ENCODE measurements at regions not wholly inside any gene's neighbourhood (a gene's known extent, or its start where the extent isn't known, plus 50 kb on each side); places are given as distances from the start of the nearest gene placed in this dataset.

DNA sequence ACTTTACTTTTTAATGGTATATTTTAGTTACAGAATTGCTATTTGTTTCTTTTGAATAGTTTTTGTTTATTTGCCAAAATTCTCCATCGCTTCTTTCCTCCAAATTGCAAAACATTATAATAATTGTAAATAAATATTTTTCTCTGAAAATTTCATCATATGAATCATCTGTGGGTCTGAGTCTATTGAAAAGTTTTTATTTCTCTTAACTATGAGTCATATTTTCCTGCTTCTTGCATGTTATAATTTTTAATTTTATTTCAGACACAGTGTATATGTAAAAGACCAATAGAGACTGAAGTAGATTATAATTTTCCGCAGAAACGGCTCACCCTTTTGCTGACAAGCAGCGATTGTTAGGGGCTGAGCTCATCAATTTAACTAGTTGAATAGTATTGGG lies 279.1 kb upstream of the IL12B start:
- Mint-ChIP-seq H3K27me3 (ENCODE audit: low read depth) (peaks cover 7% of the 10 kb centered on the region), H3K4me1 (ENCODE audit: low read depth) (peaks cover 23% of the 10 kb centered on the region), H3K9me3 (no peaks in the 10 kb centered on the region), H3K36me3 (ENCODE audit: insufficient read depth) (no peaks in the 10 kb centered on the region), H3K4me3 (no peak overlapping the region)
- no peak for DNase-seq
- no peak for ATAC-seq

DNA sequence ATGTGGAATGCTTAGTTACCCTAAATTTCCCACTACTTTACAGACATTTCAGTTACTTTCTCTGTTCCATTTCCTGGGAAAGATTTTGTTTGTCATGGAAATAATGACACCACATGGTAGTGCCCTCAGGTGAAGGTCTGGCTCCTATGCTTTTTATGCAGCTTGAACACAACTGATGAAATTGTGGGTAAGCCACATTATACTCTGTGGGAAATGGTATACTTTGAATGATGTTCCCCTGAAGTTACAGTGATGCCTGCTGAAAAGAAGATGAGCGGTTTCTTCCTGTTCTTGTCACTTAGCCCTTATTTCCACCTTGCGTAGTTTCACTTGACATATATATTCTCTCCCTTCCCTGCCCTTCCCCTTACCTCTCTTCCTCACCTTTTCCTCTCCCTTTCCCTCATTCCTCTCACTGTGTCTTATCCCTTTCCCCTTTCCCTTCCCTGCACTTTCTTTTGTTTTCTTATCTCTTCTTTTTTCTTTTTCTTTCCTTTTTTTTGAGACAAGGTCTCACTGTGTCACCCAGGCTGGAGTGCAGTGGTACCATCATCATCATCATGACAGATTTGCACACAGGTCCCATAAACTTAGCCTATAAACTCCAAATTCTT lies 280.8 kb upstream of the IL12B start:
- Mint-ChIP-seq H3K4me1 (ENCODE audit: low read depth) (peaks cover 23% of the 10 kb centered on the region), H3K4me3 (no peak overlapping the region), H3K9me3 (no peaks in the 10 kb centered on the region), H3K27me3 (ENCODE audit: low read depth) (peaks cover 7% of the 10 kb centered on the region), H3K36me3 (ENCODE audit: insufficient read depth) (no peaks in the 10 kb centered on the region)
- ATAC-seq = no peak
- no peak for DNase-seq

DNA sequence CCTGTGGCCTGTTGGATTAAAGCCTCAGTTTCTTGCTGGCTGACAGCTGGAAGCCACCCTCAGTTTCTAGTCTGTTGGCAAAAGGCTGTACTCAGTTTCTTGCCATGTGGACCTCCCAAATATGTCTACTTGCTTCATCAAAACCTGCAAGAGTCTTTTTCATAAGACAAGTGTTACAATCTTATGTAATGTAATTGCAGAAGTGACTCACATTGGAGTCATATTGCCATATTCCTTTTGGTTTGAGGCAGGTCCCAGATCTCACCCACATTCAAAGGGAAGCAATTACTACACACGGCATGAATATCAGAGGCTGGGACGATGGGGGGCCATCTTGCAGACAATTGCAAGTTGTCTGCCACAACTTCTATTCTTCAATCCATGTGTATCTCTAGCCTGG lies 286.7 kb upstream of the IL12B start:
- H3K4me1 Mint-ChIP-seq (ENCODE audit: low read depth) = no peaks in the 10 kb centered on the region
- H3K27me3 Mint-ChIP-seq (ENCODE audit: low read depth) = peaks cover 4% of the 10 kb centered on the region
- H3K36me3 Mint-ChIP-seq (ENCODE audit: insufficient read depth) = peaks cover under 1% of the 10 kb centered on the region
- H3K4me3 Mint-ChIP-seq = no peak overlapping the region
- DNase-seq (no peak), ATAC-seq (no peak)
- peaks cover 6% of the 10 kb centered on the region for H3K9me3 Mint-ChIP-seq

DNA sequence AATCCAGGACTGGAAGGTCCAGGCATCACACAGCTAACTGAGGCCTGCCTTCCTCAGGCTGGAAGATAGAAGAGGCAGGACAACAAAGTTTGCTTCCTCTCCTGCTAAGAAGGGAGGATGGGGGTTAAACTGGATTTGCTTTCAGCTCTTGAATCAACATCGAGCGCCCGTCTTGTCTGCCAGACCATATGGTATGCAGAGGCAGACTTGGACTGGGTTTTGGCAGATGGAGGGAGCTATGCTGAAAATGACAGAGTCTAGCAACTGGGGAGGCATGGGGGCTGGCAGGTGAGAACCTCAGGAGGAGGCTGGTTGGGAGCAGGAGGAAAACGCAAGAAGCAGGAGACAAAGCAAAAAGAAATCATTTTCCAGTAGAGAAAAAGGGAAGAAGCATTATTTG lies 289.5 kb upstream of the IL12B start:
- Mint-ChIP-seq H3K36me3 (ENCODE audit: insufficient read depth) (peaks cover 5% of the 10 kb centered on the region), H3K4me3 (no peak overlapping the region), H3K4me1 (ENCODE audit: low read depth) (no peaks in the 10 kb centered on the region), H3K9me3 (peaks cover 16% of the 10 kb centered on the region), H3K27me3 (ENCODE audit: low read depth) (peaks cover 3% of the 10 kb centered on the region)
- ATAC-seq = no peak
- no peak for DNase-seq

DNA sequence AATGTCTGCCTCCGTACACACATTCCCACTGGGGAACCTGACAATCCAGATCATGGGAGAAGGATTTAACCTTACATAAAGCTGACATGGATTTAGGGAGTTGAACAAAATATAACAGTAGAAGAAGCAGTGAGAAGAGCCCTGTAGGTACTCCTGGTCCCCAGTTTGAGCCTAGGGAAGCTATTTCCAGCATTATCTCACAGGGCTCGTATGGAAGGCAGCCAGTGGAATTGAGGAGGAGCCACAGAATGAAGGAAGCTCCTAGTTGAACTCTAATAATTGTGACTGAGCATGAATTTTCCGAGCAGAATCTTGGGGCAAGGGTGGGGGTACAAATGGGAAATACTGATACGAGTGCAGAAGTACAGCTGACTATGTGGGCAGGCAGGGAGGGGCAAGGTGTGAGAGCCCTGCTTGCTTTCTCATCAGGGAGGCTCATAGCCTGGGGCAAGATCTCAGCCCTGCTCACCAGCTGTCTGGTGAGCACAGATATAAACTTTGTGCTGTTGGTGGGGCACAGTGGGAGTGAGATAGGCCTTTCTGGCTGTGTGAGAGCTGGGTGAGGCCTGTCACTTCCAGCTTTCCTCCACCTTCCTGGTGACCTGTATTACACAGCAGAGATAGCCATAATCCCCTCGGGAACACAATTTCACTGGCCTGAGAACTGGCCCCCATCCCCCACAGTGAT lies 290.7 kb upstream of the IL12B start:
- no peak for DNase-seq
- peaks cover 5% of the 10 kb centered on the region for H3K36me3 Mint-ChIP-seq (ENCODE audit: insufficient read depth)
- H3K9me3 Mint-ChIP-seq = peaks cover 16% of the 10 kb centered on the region
- H3K4me1 Mint-ChIP-seq (ENCODE audit: low read depth) = no peaks in the 10 kb centered on the region
- no peak for ATAC-seq
- H3K27me3 Mint-ChIP-seq (ENCODE audit: low read depth) = peaks cover 3% of the 10 kb centered on the region
- no peak overlapping the region for H3K4me3 Mint-ChIP-seq

DNA sequence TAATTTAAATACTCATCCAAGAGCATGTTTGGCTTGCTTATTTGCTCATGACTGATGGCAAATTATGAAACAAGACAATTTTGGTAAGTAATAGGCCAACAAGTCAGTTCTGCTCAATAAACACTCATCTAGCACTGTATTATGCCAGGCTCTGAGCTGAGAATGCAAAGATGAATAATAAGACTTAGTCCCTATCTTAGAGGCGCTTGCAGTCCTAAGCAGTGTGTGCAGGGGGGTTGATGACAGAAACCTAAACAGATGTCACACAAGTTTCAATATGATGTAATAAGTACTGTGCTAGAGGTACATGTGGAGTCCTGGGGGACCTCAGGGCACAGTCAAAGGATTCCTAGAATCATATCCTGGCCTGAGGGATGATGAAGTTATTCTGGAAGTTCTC lies 287.6 kb upstream of the ADRA1B start:
- peak in 1 of 2 donors; percentile 59 for ATAC-seq
- H3K9me3 Mint-ChIP-seq = no peaks in the 10 kb centered on the region
- H3K36me3 Mint-ChIP-seq (ENCODE audit: insufficient read depth) = no peaks in the 10 kb centered on the region
- H3K4me3 Mint-ChIP-seq = no peak overlapping the region
- H3K27me3 Mint-ChIP-seq (ENCODE audit: low read depth) = peaks cover 12% of the 10 kb centered on the region
- no peaks in the 10 kb centered on the region for H3K4me1 Mint-ChIP-seq (ENCODE audit: low read depth)
- DNase-seq = no peak

DNA sequence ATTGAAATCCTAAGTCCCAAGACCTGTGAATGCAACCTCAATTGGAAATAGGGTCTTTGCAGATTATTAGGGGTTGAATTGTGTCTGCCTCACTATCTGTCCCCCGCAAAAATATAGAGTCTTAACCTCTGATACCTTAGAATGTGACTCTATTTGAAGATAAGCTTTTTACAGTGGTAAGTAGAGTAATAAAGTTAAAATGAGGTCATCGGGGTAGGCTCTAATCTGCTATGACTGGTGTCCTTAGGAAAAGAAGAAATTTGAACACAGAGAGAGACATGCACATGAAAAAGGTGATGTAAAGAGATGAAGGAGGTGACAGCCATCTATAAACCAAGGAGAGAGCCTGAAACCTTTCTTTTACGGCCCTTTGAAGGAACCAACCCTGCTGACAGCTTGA lies 287.1 kb upstream of the ADRA1B start:
- no peaks in the 10 kb centered on the region for H3K9me3 Mint-ChIP-seq
- DNase-seq = no peak
- peaks cover 13% of the 10 kb centered on the region for H3K27me3 Mint-ChIP-seq (ENCODE audit: low read depth)
- H3K36me3 Mint-ChIP-seq (ENCODE audit: insufficient read depth) = no peaks in the 10 kb centered on the region
- ATAC-seq = no peak
- no peak overlapping the region for H3K4me3 Mint-ChIP-seq
- H3K4me1 Mint-ChIP-seq (ENCODE audit: low read depth) = no peaks in the 10 kb centered on the region

DNA sequence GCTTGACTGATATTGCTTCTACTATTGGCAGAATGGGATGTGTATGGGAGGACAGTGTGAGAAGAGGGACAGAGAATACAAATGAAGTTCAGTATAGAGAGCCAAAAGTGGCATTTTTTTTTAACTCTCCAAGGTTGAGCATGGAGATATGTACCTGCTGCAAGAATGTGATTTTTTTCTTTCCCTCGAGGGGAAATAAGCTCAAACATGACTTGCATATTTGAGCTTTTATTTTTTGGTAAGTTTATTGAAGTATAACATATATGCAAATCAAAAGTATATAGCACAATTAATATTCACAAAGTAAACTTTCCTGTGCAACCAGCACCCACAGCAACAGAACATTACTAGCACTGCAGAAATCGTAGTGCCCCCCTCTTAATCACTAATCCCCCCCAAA lies 285.7 kb upstream of the ADRA1B start:
- Mint-ChIP-seq H3K9me3 (no peaks in the 10 kb centered on the region), H3K4me3 (no peak overlapping the region), H3K36me3 (ENCODE audit: insufficient read depth) (no peaks in the 10 kb centered on the region), H3K27me3 (ENCODE audit: low read depth) (peaks cover 18% of the 10 kb centered on the region), H3K4me1 (ENCODE audit: low read depth) (no peaks in the 10 kb centered on the region)
- ATAC-seq = no peak
- no peak for DNase-seq

DNA sequence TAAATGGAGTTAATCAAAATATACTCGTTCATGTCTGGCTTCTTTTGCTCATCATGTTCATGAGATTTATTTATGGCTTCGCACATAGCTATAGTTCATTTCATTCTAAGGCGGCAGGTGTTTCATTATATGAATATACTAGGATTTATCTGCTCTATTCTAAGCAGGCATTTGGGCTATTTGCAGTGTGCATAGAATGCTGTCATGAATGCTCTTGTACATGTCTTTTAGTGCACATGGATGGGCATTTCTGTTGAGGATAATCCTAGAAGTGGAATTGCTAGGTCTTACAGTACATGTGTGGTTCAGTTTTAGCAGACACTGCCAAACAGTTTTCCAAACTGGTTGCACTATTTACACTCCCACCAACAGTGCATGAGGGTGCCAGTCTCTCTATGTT lies 285.3 kb upstream of the ADRA1B start:
- peaks cover 18% of the 10 kb centered on the region for H3K27me3 Mint-ChIP-seq (ENCODE audit: low read depth)
- H3K36me3 Mint-ChIP-seq (ENCODE audit: insufficient read depth) = no peaks in the 10 kb centered on the region
- no peaks in the 10 kb centered on the region for H3K4me1 Mint-ChIP-seq (ENCODE audit: low read depth)
- no peak overlapping the region for H3K4me3 Mint-ChIP-seq
- H3K9me3 Mint-ChIP-seq = peaks cover 4% of the 10 kb centered on the region
- DNase-seq = no peak
- ATAC-seq = no peak

DNA sequence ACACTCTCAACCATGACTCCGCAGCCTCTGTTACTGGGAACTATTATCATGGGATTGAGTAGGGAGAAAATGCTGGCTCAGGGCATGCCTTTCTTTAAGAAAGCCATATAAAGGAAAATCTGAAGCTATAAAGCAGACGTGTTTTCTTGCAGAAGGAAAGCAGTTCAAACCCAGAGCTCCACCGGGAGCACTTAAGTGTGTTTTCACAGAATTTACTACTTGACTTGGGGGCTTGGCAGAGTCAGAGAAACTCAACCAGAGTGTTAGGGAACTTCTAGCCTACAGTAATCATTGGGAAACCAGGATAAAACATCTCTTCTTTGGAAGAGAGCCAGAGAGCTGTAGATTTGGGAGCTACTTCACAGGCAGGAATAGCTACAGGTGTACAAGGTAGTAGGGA lies 283.4 kb upstream of the ADRA1B start:
- Mint-ChIP-seq H3K27me3 (ENCODE audit: low read depth) (peaks cover 18% of the 10 kb centered on the region), H3K4me1 (ENCODE audit: low read depth) (no peaks in the 10 kb centered on the region), H3K36me3 (ENCODE audit: insufficient read depth) (no peaks in the 10 kb centered on the region), H3K9me3 (peaks cover 8% of the 10 kb centered on the region), H3K4me3 (no peak overlapping the region)
- no peak for DNase-seq
- ATAC-seq = no peak

DNA sequence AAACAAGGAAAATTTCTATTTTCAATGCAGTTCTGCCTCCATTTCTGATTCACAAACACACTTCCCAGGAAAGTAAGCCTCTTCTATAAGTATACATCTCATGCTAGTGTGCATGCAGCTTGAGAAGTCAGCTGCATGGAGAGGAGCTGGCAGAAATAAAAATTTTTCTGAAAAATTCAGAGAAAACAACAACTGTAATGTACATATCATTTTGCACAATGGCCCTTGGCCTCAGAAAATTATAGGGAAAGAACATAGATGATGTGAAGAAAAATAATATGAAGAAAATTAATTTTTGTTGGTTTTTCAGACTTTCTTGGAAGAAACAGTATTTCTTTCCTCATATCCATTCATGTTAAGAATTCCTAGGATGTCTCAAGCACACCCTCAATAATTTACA lies 277.8 kb upstream of the ADRA1B start:
- no peak overlapping the region for H3K4me3 Mint-ChIP-seq
- peaks cover 8% of the 10 kb centered on the region for H3K27me3 Mint-ChIP-seq (ENCODE audit: low read depth)
- ATAC-seq (no peak), DNase-seq (no peak)
- no peaks in the 10 kb centered on the region for H3K4me1 Mint-ChIP-seq (ENCODE audit: low read depth)
- H3K9me3 Mint-ChIP-seq = peaks cover 8% of the 10 kb centered on the region
- H3K36me3 Mint-ChIP-seq (ENCODE audit: insufficient read depth) = no peaks in the 10 kb centered on the region

DNA sequence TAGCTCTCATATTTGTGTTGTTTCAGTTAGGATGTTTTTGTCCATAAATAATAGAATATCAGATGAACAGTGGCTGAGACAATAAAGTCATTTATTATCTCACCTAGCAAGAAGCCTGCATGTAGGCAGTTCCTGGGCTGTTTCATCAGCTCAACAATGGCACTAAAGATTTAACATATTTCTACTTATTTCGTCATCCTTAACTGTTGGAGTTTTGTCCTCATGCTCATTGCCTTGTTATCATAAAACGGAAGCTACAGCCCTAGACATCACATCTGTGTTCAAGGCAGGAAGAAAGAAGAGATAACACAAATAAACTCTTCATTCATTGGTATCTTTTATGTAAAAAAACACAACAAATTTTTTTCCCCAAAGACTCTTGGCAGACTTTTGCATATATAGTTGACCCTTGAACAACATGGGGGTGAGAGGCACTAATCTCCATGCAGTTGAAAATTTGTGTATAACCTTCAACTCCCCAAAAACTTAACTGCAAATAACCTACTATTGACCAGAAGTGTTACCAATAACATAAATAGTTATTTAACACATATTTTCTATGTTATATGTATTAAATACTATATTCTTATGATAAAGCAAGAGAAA lies 277.2 kb upstream of the ADRA1B start:
- H3K4me3 Mint-ChIP-seq = no peak overlapping the region
- H3K27me3 Mint-ChIP-seq (ENCODE audit: low read depth) = peaks cover 5% of the 10 kb centered on the region
- ATAC-seq = no peak
- H3K4me1 Mint-ChIP-seq (ENCODE audit: low read depth) = no peaks in the 10 kb centered on the region
- H3K9me3 Mint-ChIP-seq = peaks cover 8% of the 10 kb centered on the region
- DNase-seq = no peak
- H3K36me3 Mint-ChIP-seq (ENCODE audit: insufficient read depth) = no peaks in the 10 kb centered on the region

DNA sequence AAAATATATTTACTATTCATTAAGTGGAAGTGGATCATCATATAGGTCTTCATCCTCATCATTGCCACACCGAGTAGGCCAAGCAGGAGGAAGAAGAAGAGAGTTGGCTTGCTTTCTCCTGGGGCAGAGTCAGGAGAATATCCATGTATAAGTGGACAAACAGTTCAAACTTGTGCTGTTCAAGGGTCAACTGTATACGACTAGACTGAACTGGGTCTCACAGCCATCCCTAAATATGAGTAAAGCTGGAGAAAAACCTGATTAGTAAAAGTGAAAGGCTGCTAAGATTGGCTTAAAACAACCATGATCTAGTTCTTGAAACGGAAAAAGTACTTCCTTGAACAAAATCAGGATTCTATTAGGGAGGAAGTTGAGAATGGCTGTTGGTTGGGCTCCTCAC lies 276.7 kb upstream of the ADRA1B start:
- H3K36me3 Mint-ChIP-seq (ENCODE audit: insufficient read depth) = no peaks in the 10 kb centered on the region
- DNase-seq = no peak
- ATAC-seq = no peak
- no peaks in the 10 kb centered on the region for H3K4me1 Mint-ChIP-seq (ENCODE audit: low read depth)
- no peak overlapping the region for H3K4me3 Mint-ChIP-seq
- H3K27me3 Mint-ChIP-seq (ENCODE audit: low read depth) = peaks cover 5% of the 10 kb centered on the region
- peaks cover 8% of the 10 kb centered on the region for H3K9me3 Mint-ChIP-seq

DNA sequence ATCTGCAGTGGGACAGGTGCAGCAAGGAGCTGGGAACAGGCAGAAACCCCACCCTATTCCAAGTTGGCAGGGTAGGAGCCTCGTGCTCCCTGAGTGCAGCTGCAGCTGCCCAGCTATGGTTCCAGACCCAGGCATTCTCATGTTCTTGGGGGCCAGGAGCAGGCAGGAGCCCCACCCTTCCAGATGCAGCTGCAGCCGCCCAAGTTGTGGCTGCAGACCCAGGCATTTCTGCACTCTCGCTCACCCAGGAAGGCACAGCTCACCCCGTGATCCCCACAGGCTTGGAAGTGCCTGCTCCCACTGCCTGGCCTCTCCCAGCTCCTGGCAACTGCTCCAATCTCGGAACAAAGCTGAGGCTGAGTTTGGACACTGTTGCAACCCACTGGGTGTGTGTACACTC lies 275.8 kb upstream of the ADRA1B start:
- Mint-ChIP-seq H3K4me1 (ENCODE audit: low read depth) (no peaks in the 10 kb centered on the region), H3K4me3 (no peak overlapping the region), H3K36me3 (ENCODE audit: insufficient read depth) (no peaks in the 10 kb centered on the region), H3K27me3 (ENCODE audit: low read depth) (peaks cover under 1% of the 10 kb centered on the region), H3K9me3 (peaks cover 8% of the 10 kb centered on the region)
- no peak for ATAC-seq
- no peak for DNase-seq

DNA sequence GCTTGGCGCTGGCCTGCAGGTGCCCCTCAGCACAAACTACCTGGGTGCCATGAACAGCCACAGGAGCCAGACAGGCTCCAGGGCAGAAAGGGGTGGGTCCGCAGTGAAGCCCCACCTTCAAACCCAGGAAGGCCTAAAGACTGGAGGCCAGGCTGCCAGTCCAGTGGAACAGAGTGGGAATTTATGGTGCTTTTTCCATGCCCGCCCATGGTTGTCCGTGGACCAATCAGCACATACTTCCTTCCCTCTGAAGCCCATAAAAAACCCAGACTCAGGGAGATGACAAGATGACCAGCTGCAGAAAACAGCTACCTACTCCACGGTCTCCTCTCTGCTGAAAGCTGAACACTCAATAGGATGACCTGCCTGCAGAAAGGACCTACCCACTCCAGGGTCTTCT lies 275.4 kb upstream of the ADRA1B start:
- DNase-seq (no peak), ATAC-seq (no peak)
- H3K9me3 Mint-ChIP-seq = peaks cover 4% of the 10 kb centered on the region
- H3K27me3 Mint-ChIP-seq (ENCODE audit: low read depth) = no peaks in the 10 kb centered on the region
- H3K4me1 Mint-ChIP-seq (ENCODE audit: low read depth) = no peaks in the 10 kb centered on the region
- no peak overlapping the region for H3K4me3 Mint-ChIP-seq
- H3K36me3 Mint-ChIP-seq (ENCODE audit: insufficient read depth) = no peaks in the 10 kb centered on the region

Measured in activated T-cell treated with anti-CD3 and anti-CD28 coated beads, Interleukin-2, amount 50 U/mL, for 4 hours (primary cell).